HFFc6 (cell line): ENCODE measurements at regions not wholly inside any gene's neighbourhood (a gene's known extent, or its start where the extent isn't known, plus 50 kb on each side); places are given as distances from the start of the nearest gene placed in this dataset.

Source experiments
- DNase-seq: peaks from one replicate; pipeline ENCODE4 v3.0.0-alpha.2; 2018
- H3K27ac Mint-ChIP-seq: 2 replicates; pipeline ENCODE4 v1.8.0; 2020; ENCODE audit warnings: mild to moderate bottlenecking, mixed read lengths
- H3K27me3 Mint-ChIP-seq: 2 replicates; pipeline ENCODE4 v1.8.0; 2021; ENCODE audit warnings: mild to moderate bottlenecking, moderate library complexity, mixed read lengths; ENCODE audit not compliant: insufficient read depth
- H3K36me3 Mint-ChIP-seq: 2 replicates; pipeline ENCODE4 v1.8.0; 2021; ENCODE audit warnings: low read depth, mixed read lengths
- H3K4me1 Mint-ChIP-seq: 2 replicates; pipeline ENCODE4 v1.8.0; 2020; ENCODE audit warnings: low read depth, mixed read lengths
- H3K4me3 Mint-ChIP-seq: 2 replicates; pipeline ENCODE4 v1.8.0; 2020; ENCODE audit warnings: mild to moderate bottlenecking, moderate library complexity, mixed read lengths
- H3K9me3 Mint-ChIP-seq: 2 replicates; pipeline ENCODE4 v1.8.0; 2020; ENCODE audit warnings: mild to moderate bottlenecking, mixed read lengths
- TF ChIP-seq, protein P1 (sequence below): fragments of 200-600 bp; sonication (generic); IDR thresholded peaks from 2 replicates; pipeline ENCODE4 v1.5.0; 2021; ENCODE audit warnings: antibody characterized with exemption, mild to moderate bottlenecking

DNA sequence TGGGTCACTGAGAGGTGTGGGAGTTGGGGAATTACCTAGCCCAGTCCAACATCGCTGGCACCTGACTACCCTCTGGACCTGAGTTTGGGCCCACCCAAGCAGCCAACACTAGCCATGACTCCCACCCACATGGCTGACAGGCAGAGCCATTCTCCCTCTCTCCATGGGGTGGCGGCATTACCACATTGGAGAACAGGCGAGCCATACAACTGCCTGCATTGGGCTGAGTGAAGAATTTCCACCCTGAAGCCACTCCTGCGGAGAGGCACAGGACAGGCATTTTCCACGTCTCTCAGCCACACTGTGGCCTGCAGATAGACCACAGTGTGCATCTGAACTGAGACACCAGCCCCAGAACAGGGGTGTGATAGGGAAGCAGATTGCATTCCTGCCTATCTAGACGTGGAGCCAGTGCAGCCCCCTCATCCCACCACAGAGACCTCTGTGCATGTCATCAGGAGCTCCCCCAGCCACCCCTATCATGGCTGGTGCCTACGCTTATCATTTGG is 58.2 kb upstream of the ANTXRL start:
- Mint-ChIP-seq H3K4me3 (no peak overlapping the region), H3K9me3 (peaks cover 4% of the 10 kb centered on the region), H3K36me3 (no peaks in the 10 kb centered on the region), H3K27me3 (peaks cover 28% of the 10 kb centered on the region), H3K27ac (no peak overlapping the region), H3K4me1 (peaks cover 10% of the 10 kb centered on the region)
- peak; percentile 71 for DNase-seq
- TF ChIP-seq, protein P1, sequence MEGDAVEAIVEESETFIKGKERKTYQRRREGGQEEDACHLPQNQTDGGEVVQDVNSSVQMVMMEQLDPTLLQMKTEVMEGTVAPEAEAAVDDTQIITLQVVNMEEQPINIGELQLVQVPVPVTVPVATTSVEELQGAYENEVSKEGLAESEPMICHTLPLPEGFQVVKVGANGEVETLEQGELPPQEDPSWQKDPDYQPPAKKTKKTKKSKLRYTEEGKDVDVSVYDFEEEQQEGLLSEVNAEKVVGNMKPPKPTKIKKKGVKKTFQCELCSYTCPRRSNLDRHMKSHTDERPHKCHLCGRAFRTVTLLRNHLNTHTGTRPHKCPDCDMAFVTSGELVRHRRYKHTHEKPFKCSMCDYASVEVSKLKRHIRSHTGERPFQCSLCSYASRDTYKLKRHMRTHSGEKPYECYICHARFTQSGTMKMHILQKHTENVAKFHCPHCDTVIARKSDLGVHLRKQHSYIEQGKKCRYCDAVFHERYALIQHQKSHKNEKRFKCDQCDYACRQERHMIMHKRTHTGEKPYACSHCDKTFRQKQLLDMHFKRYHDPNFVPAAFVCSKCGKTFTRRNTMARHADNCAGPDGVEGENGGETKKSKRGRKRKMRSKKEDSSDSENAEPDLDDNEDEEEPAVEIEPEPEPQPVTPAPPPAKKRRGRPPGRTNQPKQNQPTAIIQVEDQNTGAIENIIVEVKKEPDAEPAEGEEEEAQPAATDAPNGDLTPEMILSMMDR: peak; percentile 84

DNA sequence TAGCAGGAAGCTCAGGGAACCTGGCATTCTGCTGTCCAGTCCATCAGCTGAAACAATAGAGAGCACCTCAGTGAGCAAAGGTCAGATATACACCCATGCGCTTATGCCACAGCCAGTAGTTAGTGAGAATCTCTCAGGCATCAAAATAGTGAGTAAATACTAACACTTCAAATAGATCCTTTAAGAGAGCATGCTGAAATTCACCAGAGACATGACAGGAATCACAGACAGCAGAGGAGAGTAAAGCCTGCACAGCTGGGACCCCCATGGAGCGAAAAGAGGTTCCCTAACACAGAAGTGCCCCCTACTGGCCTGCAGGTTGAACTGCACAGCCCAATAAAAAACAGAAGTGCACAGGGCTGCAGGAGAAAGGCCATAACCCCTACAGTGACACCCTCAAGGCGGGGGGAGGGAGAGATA is 57.6 kb upstream of the ANTXRL start:
- H3K27ac Mint-ChIP-seq: no peak overlapping the region
- H3K27me3 Mint-ChIP-seq: peaks cover 25% of the 10 kb centered on the region
- TF ChIP-seq, protein P1: peak; percentile 82
- H3K4me1 Mint-ChIP-seq: peaks cover 10% of the 10 kb centered on the region
- H3K4me3 Mint-ChIP-seq: no peak overlapping the region
- no peak for DNase-seq
- H3K9me3 Mint-ChIP-seq: peaks cover 4% of the 10 kb centered on the region
- no peaks in the 10 kb centered on the region for H3K36me3 Mint-ChIP-seq

DNA sequence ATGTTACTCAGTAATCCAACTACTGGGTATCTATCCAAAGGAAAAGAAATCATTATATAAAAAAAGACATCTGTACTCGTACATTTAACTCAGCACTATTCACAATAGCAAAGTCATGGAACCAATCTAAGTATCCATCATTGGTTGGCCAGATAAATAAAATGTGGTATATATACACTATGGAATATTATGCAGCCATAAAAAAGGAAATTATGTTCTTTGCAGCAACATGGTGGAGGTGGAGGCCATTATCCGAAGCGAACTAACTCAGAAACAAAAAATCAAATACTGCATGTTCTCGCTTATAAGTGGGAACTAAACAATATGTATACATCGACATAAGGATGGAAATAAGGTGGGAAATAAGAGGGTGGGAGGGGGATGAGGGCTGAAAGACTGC is 56.2 kb upstream of the ANTXRL start:
- Mint-ChIP-seq H3K4me3 (no peak overlapping the region), H3K36me3 (no peaks in the 10 kb centered on the region), H3K9me3 (peaks cover 4% of the 10 kb centered on the region), H3K27ac (no peak overlapping the region), H3K27me3 (peaks cover 18% of the 10 kb centered on the region), H3K4me1 (peaks cover 10% of the 10 kb centered on the region)
- TF ChIP-seq, protein P1: no peak
- DNase-seq: no peak

DNA sequence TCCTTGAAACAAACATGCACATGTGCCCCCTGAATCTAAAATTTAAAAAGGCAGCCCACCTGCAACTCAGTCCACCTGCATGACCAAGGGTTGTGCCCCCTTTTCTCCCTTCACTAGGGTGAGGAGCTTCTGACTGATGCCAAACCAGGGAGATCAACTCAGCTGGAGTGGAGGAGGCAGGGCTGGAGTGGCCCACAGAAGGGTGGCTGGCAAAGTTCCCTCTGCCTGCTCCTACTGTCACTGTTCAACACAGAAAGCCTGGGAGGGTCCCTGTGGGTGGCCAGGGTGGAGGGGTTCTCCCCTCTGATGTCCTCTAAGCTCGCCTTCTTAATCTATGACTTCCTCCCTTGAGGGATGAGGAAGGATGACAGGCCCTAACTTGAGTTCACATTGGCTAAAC is 55.7 kb upstream of the ANTXRL start:
- DNase-seq: no peak
- TF ChIP-seq, protein P1: no peak
- peaks cover 4% of the 10 kb centered on the region for H3K9me3 Mint-ChIP-seq
- H3K36me3 Mint-ChIP-seq: no peaks in the 10 kb centered on the region
- peaks cover 10% of the 10 kb centered on the region for H3K4me1 Mint-ChIP-seq
- no peak overlapping the region for H3K4me3 Mint-ChIP-seq
- H3K27ac Mint-ChIP-seq: no peak overlapping the region
- H3K27me3 Mint-ChIP-seq: peaks cover 18% of the 10 kb centered on the region

DNA sequence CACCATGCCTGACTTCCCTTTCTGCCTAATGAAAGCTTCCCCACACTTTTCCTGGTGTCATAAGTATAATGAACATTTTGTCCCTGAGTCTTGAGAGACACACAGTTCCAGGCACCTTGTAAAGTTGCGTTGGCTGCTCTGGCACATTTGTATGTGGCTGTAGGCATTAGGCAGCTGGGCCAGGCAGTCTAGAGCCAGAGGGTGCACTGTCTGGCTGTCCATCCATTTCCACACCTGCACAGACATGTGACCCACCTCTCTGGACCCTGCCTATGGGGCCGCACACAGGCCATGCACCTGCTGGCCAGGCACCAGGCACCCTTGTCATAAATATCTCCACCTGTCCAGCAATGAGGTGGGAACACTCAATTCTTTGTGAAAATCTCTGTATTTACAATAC is 54.7 kb upstream of the ANTXRL start:
- H3K4me1 Mint-ChIP-seq: peaks cover 10% of the 10 kb centered on the region
- TF ChIP-seq, protein P1: no peak
- H3K4me3 Mint-ChIP-seq: no peak overlapping the region
- peaks cover 15% of the 10 kb centered on the region for H3K27me3 Mint-ChIP-seq
- no peak overlapping the region for H3K27ac Mint-ChIP-seq
- peaks cover 4% of the 10 kb centered on the region for H3K9me3 Mint-ChIP-seq
- no peak for DNase-seq
- H3K36me3 Mint-ChIP-seq: no peaks in the 10 kb centered on the region

DNA sequence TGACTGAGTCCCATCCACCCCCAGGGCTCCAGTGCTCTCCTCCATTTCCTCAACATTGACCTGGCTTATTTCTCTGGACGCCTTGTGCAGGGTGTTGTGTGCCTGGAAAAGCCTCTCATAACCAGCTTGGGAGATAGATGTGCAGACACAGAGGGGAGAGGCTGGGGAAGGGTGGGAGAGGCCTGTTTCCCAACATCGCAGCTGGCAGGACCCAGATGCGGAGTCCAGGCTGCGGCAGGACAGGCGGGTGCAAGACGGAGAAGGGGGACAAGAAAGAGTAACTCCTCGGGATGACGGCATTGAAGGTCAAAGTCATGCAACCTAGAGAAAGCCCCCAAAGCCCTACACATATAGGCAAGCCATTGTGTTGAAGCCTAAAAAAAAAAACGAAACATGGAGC is 54.1 kb upstream of the ANTXRL start:
- Mint-ChIP-seq H3K9me3 (peaks cover 4% of the 10 kb centered on the region), H3K4me1 (peaks cover 14% of the 10 kb centered on the region), H3K27ac (no peak overlapping the region), H3K4me3 (no peak overlapping the region), H3K36me3 (no peaks in the 10 kb centered on the region), H3K27me3 (peaks cover 10% of the 10 kb centered on the region)
- no peak for DNase-seq
- TF ChIP-seq, protein P1: no peak
